PC-9 (cell line): ENCODE measurements at regions not wholly inside any gene's neighbourhood (a gene's known extent, or its start where the extent isn't known, plus 50 kb on each side); places are given as distances from the start of the nearest gene placed in this dataset.
"Not testable (repeated sequence)": the region's sequence is repeated elsewhere in the genome, so short reads cannot be mapped to it uniquely, and the experiment has no call there.

Source experiments
- BruUV-seq: library from RNA; stranded (reverse); fragments of 400-500 nt; replicated peaks from 2 replicates; lab custom pipeline; 2021; lab: Mats Ljungman, UMichigan
- CTCF ChIA-PET: fragments of 300-600 bp; sonication (Branson Sonifier 250); formaldehyde crosslinking; loops from one replicate; lab custom pipeline; 2022; ENCODE audit warnings: antibody characterized with exemption; lab: Charles Lee
- POLR2A ChIA-PET: fragments of 300-600 bp; sonication (Branson Sonifier 250); formaldehyde crosslinking; loops from one replicate; lab custom pipeline; 2022; ENCODE audit warnings: antibody characterized with exemption; ENCODE audit not compliant: unreplicated experiment; lab: Charles Lee
- DNase-seq, 2 experiments: peaks; one replicate each; pipeline versions ENCODE4 v3.0.0 to v3.0.0-alpha.2; 2015 to 2022; ENCODE audit warnings: mixed read lengths in 1 of 2
- H2AFZ ChIP-seq: fragments of 200-600 bp; sonication (generic); 2 replicates; pipeline ENCODE4 v1.8.1; 2017; ENCODE audit warnings: antibody characterized with exemption
- H3F3A ChIP-seq: fragments of 200-600 bp; sonication (generic); 2 replicates; pipeline ENCODE4 v1.8.1; 2017; ENCODE audit warnings: antibody characterized with exemption, mild to moderate bottlenecking, low read depth; ENCODE audit not compliant: insufficient read depth
- H3K27ac ChIP-seq: fragments of 200-600 bp; sonication (generic); 2 replicates; pipeline ENCODE4 v1.6.1; 2016; ENCODE audit warnings: mixed run types
- H3K27me3 ChIP-seq: fragments of 200-600 bp; sonication (generic); 2 replicates; pipeline ENCODE4 v1.6.1; 2016; ENCODE audit warnings: low read depth, mixed run types; ENCODE audit not compliant: insufficient read depth
- H3K36me3 ChIP-seq: fragments of 200-600 bp; sonication (generic); 2 replicates; pipeline ENCODE4 v1.6.1; 2016; ENCODE audit warnings: low read depth, mixed run types
- H3K4me1 ChIP-seq: fragments of 200-600 bp; sonication (generic); replicated peaks from 2 replicates; pipeline ENCODE4 v1.6.1; 2016; ENCODE audit warnings: mixed run types; ENCODE audit not compliant: insufficient read depth
- H3K4me2 ChIP-seq: fragments of 200-600 bp; sonication (generic); 2 replicates; pipeline ENCODE4 v1.6.1; 2017; ENCODE audit warnings: mixed run types
- H3K4me3 ChIP-seq: fragments of 200-600 bp; sonication (generic); 2 replicates; pipeline ENCODE4 v1.6.1; 2016; ENCODE audit warnings: mixed run types
- H3K79me2 ChIP-seq: fragments of 200-600 bp; sonication (generic); 2 replicates; pipeline ENCODE4 v1.6.1; 2017; ENCODE audit warnings: low read depth, mixed run types
- H3K9me2 ChIP-seq: fragments of 200-600 bp; sonication (generic); 2 replicates; pipeline ENCODE4 v1.8.1; 2017; ENCODE audit warnings: mild to moderate bottlenecking; ENCODE audit not compliant: insufficient read depth
- H3K9me3 ChIP-seq: fragments of 200-600 bp; sonication (generic); 2 replicates; pipeline ENCODE4 v1.8.1; 2016; ENCODE audit warnings: low read depth; ENCODE audit not compliant: insufficient read depth
- H4K20me1 ChIP-seq: fragments of 200-600 bp; sonication (generic); 2 replicates; pipeline ENCODE4 v1.8.1; 2017; ENCODE audit not compliant: insufficient read depth
- EZH2 ChIP-seq: fragments of 200-600 bp; sonication (generic); IDR thresholded peaks from 2 replicates; pipeline ENCODE4 v1.8.0; 2017; ENCODE audit warnings: antibody characterized with exemption, low read depth
- intact Hi-C: fragments of 100-400 bp; cut with micrococcal nuclease; formaldehyde crosslinking; loops from one replicate; pipeline ENCODE4 v1.10.0; 2022; ENCODE audit not compliant: unreplicated experiment
- TF ChIP-seq, protein P1 (sequence below): fragments of 200-600 bp; sonication (generic); conservative IDR thresholded peaks from 2 replicates; pipeline ENCODE4 v1.6.1; 2017; ENCODE audit warnings: mixed run types, antibody characterized with exemption, mild to moderate bottlenecking, moderate library complexity

GRCh38 chr7:96781919-96782318, 72.3 kb upstream of the SEM1 start:
- no TSS peak for BruUV-seq
- H3K79me2 ChIP-seq: no peaks in the 10 kb centered on the region
- H3K4me2 ChIP-seq: no peak overlapping the region
- no peaks in the 10 kb centered on the region for H3K9me3 ChIP-seq
- H3K27ac ChIP-seq: no peak overlapping the region
- H3K9me2 ChIP-seq: no peaks in the 10 kb centered on the region; the same call in 1 of the 2 replicates
- H3F3A ChIP-seq: no peaks in the 10 kb centered on the region
- H3K27me3 ChIP-seq: no peaks in the 10 kb centered on the region
- no peak for DNase-seq
- H3K36me3 ChIP-seq: no peaks in the 10 kb centered on the region
- H2AFZ ChIP-seq: no peak overlapping the region
- ChIA-PET CTCF (no interaction called here), POLR2A (no interaction called here)
- H3K4me3 ChIP-seq: no peak overlapping the region
- no peaks in the 10 kb centered on the region for H3K4me1 ChIP-seq
- intact Hi-C loops: no loop called here
- no peaks in the 10 kb centered on the region for H4K20me1 ChIP-seq
- TF ChIP-seq, protein P1, sequence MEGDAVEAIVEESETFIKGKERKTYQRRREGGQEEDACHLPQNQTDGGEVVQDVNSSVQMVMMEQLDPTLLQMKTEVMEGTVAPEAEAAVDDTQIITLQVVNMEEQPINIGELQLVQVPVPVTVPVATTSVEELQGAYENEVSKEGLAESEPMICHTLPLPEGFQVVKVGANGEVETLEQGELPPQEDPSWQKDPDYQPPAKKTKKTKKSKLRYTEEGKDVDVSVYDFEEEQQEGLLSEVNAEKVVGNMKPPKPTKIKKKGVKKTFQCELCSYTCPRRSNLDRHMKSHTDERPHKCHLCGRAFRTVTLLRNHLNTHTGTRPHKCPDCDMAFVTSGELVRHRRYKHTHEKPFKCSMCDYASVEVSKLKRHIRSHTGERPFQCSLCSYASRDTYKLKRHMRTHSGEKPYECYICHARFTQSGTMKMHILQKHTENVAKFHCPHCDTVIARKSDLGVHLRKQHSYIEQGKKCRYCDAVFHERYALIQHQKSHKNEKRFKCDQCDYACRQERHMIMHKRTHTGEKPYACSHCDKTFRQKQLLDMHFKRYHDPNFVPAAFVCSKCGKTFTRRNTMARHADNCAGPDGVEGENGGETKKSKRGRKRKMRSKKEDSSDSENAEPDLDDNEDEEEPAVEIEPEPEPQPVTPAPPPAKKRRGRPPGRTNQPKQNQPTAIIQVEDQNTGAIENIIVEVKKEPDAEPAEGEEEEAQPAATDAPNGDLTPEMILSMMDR: no peak
- TF ChIP-seq EZH2: no peak

- H3K4me2 ChIP-seq, H3F3A ChIP-seq, CTCF ChIA-PET, DNase-seq, H3K36me3 ChIP-seq, H3K9me2 ChIP-seq, intact Hi-C loops, H3K4me1 ChIP-seq, H3K27me3 ChIP-seq, H2AFZ ChIP-seq, H3K4me3 ChIP-seq, H4K20me1 ChIP-seq, H3K27ac ChIP-seq, H3K9me3 ChIP-seq, POLR2A ChIA-PET, H3K79me2 ChIP-seq, BruUV-seq: not testable (repeated sequence)
Measured at GRCh38 chr7:96782686-96783298, 73.1 kb upstream of the SEM1 start.

DNA sequence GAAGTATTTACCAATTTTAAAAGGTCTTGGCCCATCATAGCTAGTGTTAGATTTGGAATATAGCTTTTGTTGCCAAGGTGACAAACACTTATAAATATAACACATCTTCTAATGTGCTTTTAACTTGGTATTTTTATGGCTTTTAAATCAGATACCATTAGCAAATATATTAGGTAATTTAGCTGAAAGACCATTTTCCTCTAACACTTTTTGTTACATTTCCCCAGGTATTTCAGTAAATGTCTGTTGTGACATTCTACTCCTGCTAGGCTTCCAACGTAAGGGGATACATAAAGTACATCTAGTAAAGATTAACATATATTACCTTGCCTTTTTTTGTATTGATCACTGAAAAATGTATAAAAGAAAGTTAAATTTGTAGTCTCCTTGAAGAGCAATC, 75.0 kb upstream of the SEM1 start:
- ChIA-PET CTCF (no interaction called here), POLR2A (no interaction called here)
- H3F3A ChIP-seq: no peaks in the 10 kb centered on the region
- H3K9me2 ChIP-seq: no peaks in the 10 kb centered on the region; the same call in 1 of the 2 replicates
- intact Hi-C loops: no loop called here
- no peak overlapping the region for H3K4me3 ChIP-seq
- H3K9me3 ChIP-seq: no peaks in the 10 kb centered on the region
- H3K4me2 ChIP-seq: no peak overlapping the region
- H3K4me1 ChIP-seq: no peaks in the 10 kb centered on the region
- H3K27me3 ChIP-seq: no peaks in the 10 kb centered on the region
- H4K20me1 ChIP-seq: no peaks in the 10 kb centered on the region
- no peaks in the 10 kb centered on the region for H3K36me3 ChIP-seq
- BruUV-seq: no TSS peak
- no peak for TF ChIP-seq EZH2
- TF ChIP-seq, protein P1: no peak
- H3K27ac ChIP-seq: no peak overlapping the region
- no peak overlapping the region for H2AFZ ChIP-seq
- H3K79me2 ChIP-seq: no peaks in the 10 kb centered on the region
- DNase-seq: no peak
